GM18520 (cell line): ENCODE measurements at regions not wholly inside any gene's neighbourhood (a gene's known extent, or its start where the extent isn't known, plus 50 kb on each side); places are given as distances from the start of the nearest gene placed in this dataset.
"Not testable (repeated sequence)": the region's sequence is repeated elsewhere in the genome, so short reads cannot be mapped to it uniquely, and the experiment has no call there.

Experiments used
- ATAC-seq: cut with Tn5 transposase; IDR thresholded peaks from one replicate; pipeline ENCODE4 v1.9.1; 2021; ENCODE audit not compliant: unreplicated experiment

DNA sequence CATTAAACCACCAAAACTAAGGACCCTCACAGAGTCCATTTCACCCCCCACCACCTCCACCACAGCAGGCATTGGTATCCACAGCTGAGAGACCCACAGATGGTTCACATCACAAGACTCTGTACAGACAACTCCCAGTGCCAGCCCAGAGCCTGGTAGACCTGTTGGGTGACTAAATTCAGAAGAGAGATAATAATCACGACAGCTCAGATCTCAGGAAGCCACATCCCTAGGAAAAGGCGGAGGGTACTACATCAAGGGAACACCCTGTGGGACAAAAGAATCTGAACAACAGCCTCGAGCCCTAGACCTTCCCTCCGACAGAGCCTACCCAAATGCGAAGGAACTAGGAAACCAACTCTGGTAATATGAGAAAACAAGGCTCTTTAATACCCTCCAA is 51.4 kb upstream of the TMEM45B start:
- ATAC-seq: not testable (repeated sequence)
